ENCODE measurements at regions not wholly inside any gene's neighbourhood (a gene's known extent, or its start where the extent isn't known, plus 50 kb on each side); places are given as distances from the start of the nearest gene placed in this dataset.

DNA sequence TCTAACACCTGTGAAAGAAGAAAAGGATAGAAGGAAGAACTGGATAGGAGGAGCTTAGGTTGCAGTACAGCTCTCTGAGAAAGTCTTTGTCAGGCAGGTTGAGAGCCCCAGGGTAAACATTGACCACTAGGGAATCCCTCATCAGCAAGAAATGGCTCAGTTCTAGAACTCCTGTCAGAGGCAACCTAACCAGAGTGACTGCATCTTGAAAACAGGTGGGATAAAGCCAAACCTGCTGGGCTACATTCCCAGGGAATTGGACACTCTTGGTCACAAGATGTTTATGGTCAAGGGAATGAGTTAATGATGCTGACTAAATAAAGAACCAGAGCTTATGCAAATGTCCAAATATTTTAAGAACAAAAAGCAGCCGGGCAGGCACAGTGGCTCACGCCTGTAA lies 108.3 kb upstream of the MED14 start (continued):
- TF ChIP-seq, protein P1, sequence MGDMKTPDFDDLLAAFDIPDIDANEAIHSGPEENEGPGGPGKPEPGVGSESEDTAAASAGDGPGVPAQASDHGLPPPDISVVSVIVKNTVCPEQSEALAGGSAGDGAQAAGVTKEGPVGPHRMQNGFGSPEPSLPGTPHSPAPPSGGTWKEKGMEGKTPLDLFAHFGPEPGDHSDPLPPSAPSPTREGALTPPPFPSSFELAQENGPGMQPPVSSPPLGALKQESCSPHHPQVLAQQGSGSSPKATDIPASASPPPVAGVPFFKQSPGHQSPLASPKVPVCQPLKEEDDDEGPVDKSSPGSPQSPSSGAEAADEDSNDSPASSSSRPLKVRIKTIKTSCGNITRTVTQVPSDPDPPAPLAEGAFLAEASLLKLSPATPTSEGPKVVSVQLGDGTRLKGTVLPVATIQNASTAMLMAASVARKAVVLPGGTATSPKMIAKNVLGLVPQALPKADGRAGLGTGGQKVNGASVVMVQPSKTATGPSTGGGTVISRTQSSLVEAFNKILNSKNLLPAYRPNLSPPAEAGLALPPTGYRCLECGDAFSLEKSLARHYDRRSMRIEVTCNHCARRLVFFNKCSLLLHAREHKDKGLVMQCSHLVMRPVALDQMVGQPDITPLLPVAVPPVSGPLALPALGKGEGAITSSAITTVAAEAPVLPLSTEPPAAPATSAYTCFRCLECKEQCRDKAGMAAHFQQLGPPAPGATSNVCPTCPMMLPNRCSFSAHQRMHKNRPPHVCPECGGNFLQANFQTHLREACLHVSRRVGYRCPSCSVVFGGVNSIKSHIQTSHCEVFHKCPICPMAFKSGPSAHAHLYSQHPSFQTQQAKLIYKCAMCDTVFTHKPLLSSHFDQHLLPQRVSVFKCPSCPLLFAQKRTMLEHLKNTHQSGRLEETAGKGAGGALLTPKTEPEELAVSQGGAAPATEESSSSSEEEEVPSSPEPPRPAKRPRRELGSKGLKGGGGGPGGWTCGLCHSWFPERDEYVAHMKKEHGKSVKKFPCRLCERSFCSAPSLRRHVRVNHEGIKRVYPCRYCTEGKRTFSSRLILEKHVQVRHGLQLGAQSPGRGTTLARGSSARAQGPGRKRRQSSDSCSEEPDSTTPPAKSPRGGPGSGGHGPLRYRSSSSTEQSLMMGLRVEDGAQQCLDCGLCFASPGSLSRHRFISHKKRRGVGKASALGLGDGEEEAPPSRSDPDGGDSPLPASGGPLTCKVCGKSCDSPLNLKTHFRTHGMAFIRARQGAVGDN (IDR thresholded peaks at IDR 0.05), result no peak
- TF ChIP-seq, protein P2, sequence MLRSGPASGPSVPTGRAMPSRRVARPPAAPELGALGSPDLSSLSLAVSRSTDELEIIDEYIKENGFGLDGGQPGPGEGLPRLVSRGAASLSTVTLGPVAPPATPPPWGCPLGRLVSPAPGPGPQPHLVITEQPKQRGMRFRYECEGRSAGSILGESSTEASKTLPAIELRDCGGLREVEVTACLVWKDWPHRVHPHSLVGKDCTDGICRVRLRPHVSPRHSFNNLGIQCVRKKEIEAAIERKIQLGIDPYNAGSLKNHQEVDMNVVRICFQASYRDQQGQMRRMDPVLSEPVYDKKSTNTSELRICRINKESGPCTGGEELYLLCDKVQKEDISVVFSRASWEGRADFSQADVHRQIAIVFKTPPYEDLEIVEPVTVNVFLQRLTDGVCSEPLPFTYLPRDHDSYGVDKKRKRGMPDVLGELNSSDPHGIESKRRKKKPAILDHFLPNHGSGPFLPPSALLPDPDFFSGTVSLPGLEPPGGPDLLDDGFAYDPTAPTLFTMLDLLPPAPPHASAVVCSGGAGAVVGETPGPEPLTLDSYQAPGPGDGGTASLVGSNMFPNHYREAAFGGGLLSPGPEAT (IDR thresholded peaks at IDR 0.05; ENCODE audit: low read depth), result no peak
- TF ChIP-seq KAT2A (conservative IDR thresholded peaks at IDR 0.05; ENCODE audit: control insufficient read depth, low read depth, low read length) (no peak), POLR2AphosphoS2 (IDR thresholded peaks at IDR 0.05; ENCODE audit: low read depth, low read length) (no peak), ZNF384 (IDR thresholded peaks at IDR 0.05; ENCODE audit: borderline replicate concordance, low read depth, low read length) (no peak), MTA2 (IDR thresholded peaks at IDR 0.05; ENCODE audit: low read depth) (no peak), SPI1 (IDR thresholded peaks at IDR 0.05; ENCODE audit: borderline replicate concordance, insufficient read depth, low read depth, low read length) (no peak), BACH1 (IDR thresholded peaks at IDR 0.05; ENCODE audit: borderline replicate concordance) (no peak), LARP7 (IDR thresholded peaks at IDR 0.05) (no peak)
